Thyroid gland (tissue), 4 donors: ENCODE measurements at regions not wholly inside any gene's neighbourhood (a gene's known extent, or its start where the extent isn't known, plus 50 kb on each side); places are given as distances from the start of the nearest gene placed in this dataset.

Source experiments
- DNase-seq, 2 donors: peaks; one replicate each; pipeline ENCODE4 v3.0.0-alpha.2; 2019
- H3K27ac ChIP-seq, 3 donors: fragments of 200-600 bp; sonication (generic); 1 replicate in 2 of 3; 2 replicates in 1 of 3; pipeline ENCODE4 v1.5.1; 2016 to 2019; ENCODE audit warnings: mild to moderate bottlenecking in 1 of 3, moderate library complexity in 1 of 3
- H3K27me3 ChIP-seq: fragments of 200-600 bp; sonication (generic); one replicate; pipeline ENCODE4 v1.5.1; 2019
- H3K36me3 ChIP-seq, 2 donors: fragments of 200-600 bp; sonication (generic); one replicate each; pipeline ENCODE4 v1.5.1; 2016 to 2019
- H3K4me1 ChIP-seq, 2 donors: fragments of 200-600 bp; sonication (generic); one replicate each; pipeline ENCODE4 v1.5.1; 2017 to 2019
- H3K4me3 ChIP-seq, 3 donors: fragments of 200-600 bp; sonication (generic); replicated peaks in 1 of 3; 1 replicate in 2 of 3; 2 replicates in 1 of 3; pipeline ENCODE4 v1.5.1; 2016; ENCODE audit warnings: mild to moderate bottlenecking in 1 of 3
- H3K9me3 ChIP-seq: fragments of 200-600 bp; sonication (generic); one replicate; pipeline ENCODE4 v1.5.1; 2017
- CTCF ChIP-seq, 6 experiments: fragments of 200-600 bp in 3 of 6; fragments of 450-650 bp in 3 of 6; sonication (generic) in 3 of 6; IDR thresholded peaks; one replicate each; pipeline ENCODE4 v1.5.1; 2016 to 2019; ENCODE audit warnings: antibody characterized with exemption in 6 of 6, mild to moderate bottlenecking in 2 of 6, inconsistent platforms in 1 of 6, moderate library complexity in 1 of 6
- POLR2A ChIP-seq, 2 donors: fragments of 450-650 bp; IDR thresholded peaks; one replicate each; pipeline ENCODE4 v1.6.1; 2017; ENCODE audit warnings: antibody characterized with exemption in 2 of 2, mild to moderate bottlenecking in 2 of 2, moderate library complexity in 1 of 2
- WGBS, 2 donors: methylation state at CpG; one replicate each; pipeline ENCODE4 v1.1.5; 2017; 5-methylcytosine and 5-hydroxymethylcytosine counted together
- intact Hi-C: fragments of 100-400 bp; cut with DNase I; formaldehyde crosslinking; loops from one replicate; pipeline ENCODE4 v1.15.1; 2023

GRCh38 chr16:5451641-5452040 is 354.0 kb upstream of the EEF2KMT start:
- intact Hi-C loops, result no loop called here
- H3K36me3 ChIP-seq, result no peaks in the 10 kb centered on the region
- H3K27me3 ChIP-seq, result no peaks in the 10 kb centered on the region
- DNase-seq, result no peak
- no peak overlapping the region for H3K27ac ChIP-seq
- WGBS, 2 donors, result 37% methylated on average over 7 of the region's 7 CpGs
- H3K4me1 ChIP-seq, result no peaks in the 10 kb centered on the region
- H3K4me3 ChIP-seq, result no peak overlapping the region
- no peak for TF ChIP-seq POLR2A (IDR thresholded peaks at IDR 0.05)
- no peak for TF ChIP-seq CTCF (IDR thresholded peaks at IDR 0.05)
- no peaks in the 10 kb centered on the region for H3K9me3 ChIP-seq

GRCh38 chr16:5450409-5451104 is 353.0 kb upstream of the EEF2KMT start:
- TF ChIP-seq POLR2A (IDR thresholded peaks at IDR 0.05) (no peak), CTCF (IDR thresholded peaks at IDR 0.05) (no peak)
- H3K9me3 ChIP-seq, result no peaks in the 10 kb centered on the region
- no peak overlapping the region for H3K27ac ChIP-seq
- H3K4me1 ChIP-seq, result no peaks in the 10 kb centered on the region
- intact Hi-C loops, result no loop called here
- H3K36me3 ChIP-seq, result no peaks in the 10 kb centered on the region
- 27 to 30% methylated on average over 14 to 15 of the region's 15 CpGs for WGBS, 2 donors
- H3K4me3 ChIP-seq, result no peak overlapping the region
- H3K27me3 ChIP-seq, result no peaks in the 10 kb centered on the region
- no peak for DNase-seq

- H3K36me3 ChIP-seq, result no peaks in the 10 kb centered on the region
- TF ChIP-seq CTCF (IDR thresholded peaks at IDR 0.05) (no peak), POLR2A (IDR thresholded peaks at IDR 0.05) (no peak)
- H3K27ac ChIP-seq, result no peak overlapping the region
- intact Hi-C loops, result no loop called here
- H3K4me1 ChIP-seq, result no peaks in the 10 kb centered on the region
- no peak for DNase-seq
- no peaks in the 10 kb centered on the region for H3K27me3 ChIP-seq
- no peaks in the 10 kb centered on the region for H3K9me3 ChIP-seq
- WGBS, 2 donors, result 31 to 80% methylated on average over 1 of the region's 1 CpG
- no peak overlapping the region for H3K4me3 ChIP-seq
These were observed 352.3 kb upstream of the EEF2KMT start for GRCh38 chr16:5449901-5450300.

- no peaks in the 10 kb centered on the region for H3K4me1 ChIP-seq
- no peak overlapping the region for H3K27ac ChIP-seq
- H3K36me3 ChIP-seq, result no peaks in the 10 kb centered on the region
- H3K27me3 ChIP-seq, result no peaks in the 10 kb centered on the region
- 81 to 82% methylated on average over 9 of the region's 9 CpGs for WGBS, 2 donors
- no peak overlapping the region for H3K4me3 ChIP-seq
- TF ChIP-seq CTCF (IDR thresholded peaks at IDR 0.05), result no peak
- TF ChIP-seq POLR2A (IDR thresholded peaks at IDR 0.05), result no peak
- no peak for DNase-seq
- H3K9me3 ChIP-seq, result no peaks in the 10 kb centered on the region
- intact Hi-C loops, result no loop called here
These were observed 351.2 kb upstream of the EEF2KMT start for GRCh38 chr16:5448798-5449197.

DNA sequence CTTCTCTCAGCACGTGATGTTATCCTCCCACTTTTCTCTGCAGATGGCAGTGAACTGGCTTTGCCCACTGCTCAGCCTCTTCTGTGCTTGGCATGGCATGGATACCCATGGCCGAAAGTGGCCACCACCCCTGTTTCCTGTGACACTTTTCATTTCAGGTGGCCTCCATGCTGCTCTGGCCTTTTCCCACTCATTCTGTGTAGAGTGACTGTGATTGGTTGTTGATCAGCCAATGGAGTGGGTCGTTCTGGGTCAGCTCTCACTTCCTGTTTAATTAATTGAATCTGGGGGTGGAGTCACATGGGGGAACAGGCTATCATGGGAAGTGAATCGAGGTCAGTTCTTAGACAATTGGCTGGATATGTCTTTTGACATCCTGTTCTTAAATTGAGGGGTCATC is 350.1 kb upstream of the EEF2KMT start:
- TF ChIP-seq POLR2A (IDR thresholded peaks at IDR 0.05) (no peak), CTCF (IDR thresholded peaks at IDR 0.05) (no peak)
- H3K4me3 ChIP-seq, result no peak overlapping the region
- 80% methylated on average over 4 of the region's 4 CpGs for WGBS, 2 donors
- no peak for DNase-seq
- H3K27ac ChIP-seq, result no peak overlapping the region
- no peaks in the 10 kb centered on the region for H3K9me3 ChIP-seq
- no peaks in the 10 kb centered on the region for H3K27me3 ChIP-seq
- intact Hi-C loops, result no loop called here
- no peaks in the 10 kb centered on the region for H3K4me1 ChIP-seq
- H3K36me3 ChIP-seq, result no peaks in the 10 kb centered on the region
